ENCODE measurements at regions not wholly inside any gene's neighbourhood (a gene's known extent, or its start where the extent isn't known, plus 50 kb on each side); places are given as distances from the start of the nearest gene placed in this dataset.
A peak's percentile ranks its signal among the peaks of the same experiment; 100 is the strongest.

- WGBS, 2 donors: 70 to 81% methylated on average over 25 of the region's 25 CpGs
- DNase-seq (ENCODE audit: low spot score in 2 of 2): peak in 1 of 2 donors; percentile 58
- no peak for TF ChIP-seq POLR2A (IDR thresholded peaks at IDR 0.05)
- no peak for TF ChIP-seq CTCF (IDR thresholded peaks at IDR 0.05)
- H3K4me3 ChIP-seq (ENCODE audit: low read depth, poor library complexity, severe bottlenecking): no peak overlapping the region
- intact Hi-C loops (cut with DNase I; ENCODE audit: low total_unique reads): no loop called here
Measured at GRCh38 chr12:34387711-34388635, 365.7 kb downstream of the ALG10 start.

- no peak overlapping the region for H3K4me3 ChIP-seq (ENCODE audit: low read depth, poor library complexity, severe bottlenecking)
- TF ChIP-seq POLR2A (IDR thresholded peaks at IDR 0.05) (no peak), CTCF (IDR thresholded peaks at IDR 0.05) (no peak)
- WGBS, 2 donors: 54 to 60% methylated on average over 14 of the region's 14 CpGs
- peak in 1 of 2 donors; percentile 64 for DNase-seq (ENCODE audit: low spot score in 2 of 2)
- intact Hi-C loops (cut with DNase I; ENCODE audit: low total_unique reads): no loop called here
Measured at GRCh38 chr12:34388636-34389377, 366.5 kb downstream of the ALG10 start.

GRCh38 chr12:34389378-34390170 is 367.3 kb downstream of the ALG10 start:
- intact Hi-C loops (cut with DNase I; ENCODE audit: low total_unique reads): no loop called here
- peak in 1 of 2 donors; percentile 69 for DNase-seq (ENCODE audit: low spot score in 2 of 2)
- H3K4me3 ChIP-seq (ENCODE audit: low read depth, poor library complexity, severe bottlenecking): no peak overlapping the region
- 60 to 71% methylated on average over 26 of the region's 26 CpGs for WGBS, 2 donors
- TF ChIP-seq POLR2A (IDR thresholded peaks at IDR 0.05) (no peak), CTCF (IDR thresholded peaks at IDR 0.05) (no peak)

- DNase-seq (ENCODE audit: low spot score in 2 of 2): peak in 1 of 2 donors; percentile 74
- H3K4me3 ChIP-seq (ENCODE audit: low read depth, poor library complexity, severe bottlenecking): no peak overlapping the region
- intact Hi-C loops (cut with DNase I; ENCODE audit: low total_unique reads): no loop called here
- TF ChIP-seq POLR2A (IDR thresholded peaks at IDR 0.05) (no peak), CTCF (IDR thresholded peaks at IDR 0.05) (no peak)
- WGBS, 2 donors: 75 to 77% methylated on average over 17 of the region's 17 CpGs
Measured at GRCh38 chr12:34390171-34390841, 368.0 kb downstream of the ALG10 start.
